ENCODE measurements at regions not wholly inside any gene's neighbourhood (a gene's known extent, or its start where the extent isn't known, plus 50 kb on each side); places are given as distances from the start of the nearest gene placed in this dataset.
"Not testable (repeated sequence)": the region's sequence is repeated elsewhere in the genome, so short reads cannot be mapped to it uniquely, and the experiment has no call there.

GRCh38 chr17:71446645-71447437 lies 674.0 kb upstream of the SOX9 start:
- no peak for DNase-seq (ENCODE audit: low read depth)
- no peak overlapping the region for H3K4me3 ChIP-seq (ENCODE audit: low read depth, low read length)
- no peak for TF ChIP-seq CTCF (IDR thresholded peaks at IDR 0.05; ENCODE audit: control insufficient read depth, extremely low read depth, insufficient read depth)

DNA sequence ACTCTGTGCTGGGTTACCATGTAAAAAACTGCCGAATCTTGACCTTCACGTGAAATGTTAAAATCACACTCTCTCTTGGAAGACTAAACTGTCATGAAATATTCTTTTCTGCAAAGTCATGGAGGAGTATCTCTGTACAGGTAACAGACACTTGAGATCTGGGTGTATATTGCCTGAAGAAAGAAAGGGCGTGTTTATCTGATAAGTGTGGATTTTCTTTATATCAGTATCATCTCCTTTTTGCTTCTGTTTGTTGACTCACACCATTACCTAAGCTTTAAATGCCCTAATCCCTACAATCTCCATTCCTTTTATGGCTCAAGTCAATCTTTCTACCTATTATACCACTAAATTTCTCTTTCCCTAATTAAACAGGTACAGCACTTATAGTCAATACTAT lies 673.2 kb upstream of the SOX9 start:
- no peak overlapping the region for H3K4me3 ChIP-seq (ENCODE audit: low read depth, low read length)
- DNase-seq (ENCODE audit: low read depth), result no peak
- TF ChIP-seq CTCF (IDR thresholded peaks at IDR 0.05; ENCODE audit: control insufficient read depth, extremely low read depth, insufficient read depth), result no peak

DNA sequence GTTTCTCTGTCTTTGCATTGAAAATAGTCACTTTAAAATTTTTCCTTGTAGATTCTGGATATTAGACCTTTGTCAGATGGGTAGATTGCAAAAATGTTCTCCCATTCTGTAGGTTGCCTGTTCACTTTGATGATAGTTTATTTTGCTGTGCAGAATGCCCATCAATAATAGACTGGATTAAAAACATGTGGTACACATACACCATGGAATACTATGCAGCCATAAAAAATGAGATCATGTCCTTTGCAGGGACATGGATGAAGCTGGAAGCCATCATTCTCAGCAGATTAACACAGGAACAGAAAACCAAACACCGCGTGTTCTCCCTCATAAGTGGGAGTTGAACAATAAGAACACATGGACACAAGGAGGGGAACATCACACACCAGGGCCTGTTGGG lies 670.2 kb upstream of the SOX9 start:
- not testable (repeated sequence) for H3K4me3 ChIP-seq (ENCODE audit: low read depth, low read length); DNase-seq (ENCODE audit: low read depth)

DNA sequence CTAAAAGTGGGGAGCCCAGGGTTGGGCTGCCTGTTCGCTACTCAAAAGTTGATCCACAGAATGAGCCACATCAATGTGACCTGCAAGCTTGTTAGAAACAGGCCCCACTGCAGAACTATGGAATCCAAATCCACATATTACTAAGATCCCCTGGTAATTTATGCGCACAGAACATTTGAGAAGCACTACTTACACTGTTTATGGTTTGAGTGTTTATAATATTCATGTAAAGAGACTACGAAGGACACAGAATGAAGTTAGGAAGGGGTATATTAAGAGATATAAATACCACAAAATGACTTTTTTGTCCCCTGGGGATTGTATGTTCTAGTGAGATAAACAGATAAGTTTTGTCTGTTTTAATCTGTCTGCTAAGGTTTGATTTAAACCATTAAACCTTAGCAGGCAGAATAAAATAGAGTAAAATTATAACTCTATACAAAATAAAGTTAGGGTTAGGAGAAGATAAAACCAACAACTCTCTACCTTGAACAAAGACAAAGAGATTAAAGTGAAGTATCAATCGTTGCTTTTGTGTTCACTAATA lies 666.9 kb upstream of the SOX9 start:
- TF ChIP-seq CTCF (IDR thresholded peaks at IDR 0.05; ENCODE audit: control insufficient read depth, extremely low read depth, insufficient read depth), result no peak
- no peak overlapping the region for H3K4me3 ChIP-seq (ENCODE audit: low read depth, low read length)
- DNase-seq (ENCODE audit: low read depth), result no peak

DNA sequence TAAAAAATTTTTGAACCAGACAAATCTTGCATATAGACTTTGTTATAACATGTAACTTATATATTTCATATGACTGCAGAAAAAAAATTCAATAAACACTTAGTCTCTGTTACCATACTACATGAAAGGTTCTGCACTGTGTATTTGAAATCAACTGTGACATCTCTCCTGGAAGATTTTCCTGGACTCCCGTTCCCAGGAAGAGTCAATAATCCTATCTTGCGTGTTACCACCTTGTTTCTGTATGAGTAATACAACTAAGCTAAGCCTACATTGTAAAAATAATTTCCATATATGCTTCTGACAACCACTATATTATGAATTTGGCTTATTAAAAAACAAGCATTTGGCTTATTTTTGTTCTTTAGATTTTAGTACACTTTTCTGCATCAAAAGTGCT lies 665.6 kb upstream of the SOX9 start:
- H3K4me3 ChIP-seq (ENCODE audit: low read depth, low read length), result no peak overlapping the region
- no peak for TF ChIP-seq CTCF (IDR thresholded peaks at IDR 0.05; ENCODE audit: control insufficient read depth, extremely low read depth, insufficient read depth)
- DNase-seq (ENCODE audit: low read depth), result no peak

GRCh38 chr17:71458322-71458721 lies 662.5 kb upstream of the SOX9 start:
- no peak overlapping the region for H3K4me3 ChIP-seq (ENCODE audit: low read depth, low read length)
- no peak for TF ChIP-seq CTCF (IDR thresholded peaks at IDR 0.05; ENCODE audit: control insufficient read depth, extremely low read depth, insufficient read depth)
- DNase-seq (ENCODE audit: low read depth), result no peak

DNA sequence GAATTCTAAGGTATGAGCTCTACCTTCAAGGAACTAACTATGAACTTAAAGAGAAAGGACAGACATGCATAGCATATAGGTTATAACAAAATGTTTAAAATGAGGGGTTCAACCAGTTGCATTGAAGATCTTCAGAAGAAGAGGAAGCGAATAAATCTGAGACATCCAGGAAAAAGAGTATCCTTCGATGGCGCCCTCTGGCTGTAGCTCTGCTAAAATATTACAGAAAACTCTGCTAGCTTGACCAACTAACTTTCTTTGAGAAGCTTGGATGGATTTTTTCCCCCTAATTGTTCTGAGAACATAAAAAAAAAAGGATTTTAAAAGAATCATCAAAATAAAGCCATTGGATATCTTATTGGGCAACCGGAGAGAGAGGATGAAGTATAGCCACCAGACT lies 659.9 kb upstream of the SOX9 start:
- no peak for DNase-seq (ENCODE audit: low read depth)
- H3K4me3 ChIP-seq (ENCODE audit: low read depth, low read length), result no peak overlapping the region

More for the DNA sequence above, 659.9 kb upstream of the SOX9 start:
- peak; percentile 53 for TF ChIP-seq CTCF (IDR thresholded peaks at IDR 0.05; ENCODE audit: control insufficient read depth, extremely low read depth, insufficient read depth)

Measured in LNCaP clone FGC (cell line).